ENCODE measurements at regions not wholly inside any gene's neighbourhood (a gene's known extent, or its start where the extent isn't known, plus 50 kb on each side); places are given as distances from the start of the nearest gene placed in this dataset.

DNA sequence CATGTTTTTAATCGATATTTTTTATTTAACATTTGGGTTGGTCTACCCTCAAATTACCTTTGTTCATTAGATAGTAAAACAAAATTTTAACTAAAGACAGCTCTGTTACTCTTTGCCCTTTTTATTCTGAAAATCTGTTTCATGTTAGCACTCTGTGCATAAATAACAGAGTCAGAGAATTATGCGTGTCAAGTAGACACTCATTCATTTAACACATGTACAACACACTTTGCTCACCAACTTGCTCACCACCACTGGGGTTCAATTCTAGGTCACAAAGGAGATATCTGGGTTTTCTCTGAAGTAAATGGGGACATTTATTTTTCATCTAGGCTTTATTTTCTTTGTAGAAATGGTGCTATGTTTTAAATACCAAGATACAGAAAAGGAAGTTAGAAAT, 457.4 kb upstream of the SEMA3D start:
- no peak overlapping the region for H3K4me3 ChIP-seq (ENCODE audit: low read depth in 1 of 5, low read length in 5 of 5)
- no peaks in the 10 kb centered on the region for H3K27me3 ChIP-seq (ENCODE audit: control insufficient read depth in 5 of 5, insufficient read depth in 4 of 5, low read length in 5 of 5)
- H3K36me3 ChIP-seq (ENCODE audit: control insufficient read depth in 5 of 5, insufficient read depth in 5 of 5, low read length in 5 of 5) = no peaks in the 10 kb centered on the region
- no peak overlapping the region for H3K9ac ChIP-seq (ENCODE audit: low read length in 5 of 5)
- no peaks in the 10 kb centered on the region for H3K4me1 ChIP-seq (ENCODE audit: control insufficient read depth in 5 of 5, insufficient read depth in 5 of 5, low read length in 5 of 5)
- no peaks in the 10 kb centered on the region for H3K9me3 ChIP-seq (ENCODE audit: control insufficient read depth in 5 of 5, low read length in 5 of 5)
- H3K27ac ChIP-seq (ENCODE audit: low read depth, low read length) = no peak overlapping the region

GRCh38 chr7:85641331-85641730, 454.5 kb upstream of the SEMA3D start:
- H3K27me3 ChIP-seq (ENCODE audit: control insufficient read depth in 5 of 5, insufficient read depth in 4 of 5, low read length in 5 of 5) = no peaks in the 10 kb centered on the region
- no peaks in the 10 kb centered on the region for H3K36me3 ChIP-seq (ENCODE audit: control insufficient read depth in 5 of 5, insufficient read depth in 5 of 5, low read length in 5 of 5)
- H3K4me3 ChIP-seq (ENCODE audit: low read depth in 1 of 5, low read length in 5 of 5) = no peak overlapping the region
- no peaks in the 10 kb centered on the region for H3K4me1 ChIP-seq (ENCODE audit: control insufficient read depth in 5 of 5, insufficient read depth in 5 of 5, low read length in 5 of 5)
- H3K9me3 ChIP-seq (ENCODE audit: control insufficient read depth in 5 of 5, low read length in 5 of 5) = no peaks in the 10 kb centered on the region
- no peak overlapping the region for H3K27ac ChIP-seq (ENCODE audit: low read depth, low read length)
- no peak overlapping the region for H3K9ac ChIP-seq (ENCODE audit: low read length in 5 of 5)

DNA sequence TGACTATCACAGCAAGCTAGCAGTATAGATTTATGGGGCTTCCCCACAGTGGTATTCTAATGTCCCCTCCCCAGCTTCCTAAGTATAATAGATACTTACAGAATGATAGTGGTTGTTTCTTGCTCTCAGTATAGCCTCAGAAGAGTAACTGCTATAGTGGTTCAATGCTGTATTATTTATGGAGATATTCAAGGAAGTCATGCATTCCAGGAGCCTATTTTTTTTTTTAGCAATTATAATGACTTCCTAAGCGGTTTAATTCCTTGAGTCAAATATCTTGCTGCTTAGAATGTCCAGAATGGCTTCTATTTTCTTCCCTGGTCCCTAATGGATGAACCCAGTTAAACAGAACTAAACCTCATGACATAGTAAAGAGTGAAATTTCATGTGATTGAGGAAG, 451.5 kb upstream of the SEMA3D start:
- no peaks in the 10 kb centered on the region for H3K4me1 ChIP-seq (ENCODE audit: control insufficient read depth in 5 of 5, insufficient read depth in 5 of 5, low read length in 5 of 5)
- no peak overlapping the region for H3K9ac ChIP-seq (ENCODE audit: low read length in 5 of 5)
- H3K36me3 ChIP-seq (ENCODE audit: control insufficient read depth in 5 of 5, insufficient read depth in 5 of 5, low read length in 5 of 5) = no peaks in the 10 kb centered on the region
- no peaks in the 10 kb centered on the region for H3K9me3 ChIP-seq (ENCODE audit: control insufficient read depth in 5 of 5, low read length in 5 of 5)
- H3K27me3 ChIP-seq (ENCODE audit: control insufficient read depth in 5 of 5, insufficient read depth in 4 of 5, low read length in 5 of 5) = no peaks in the 10 kb centered on the region
- no peak overlapping the region for H3K27ac ChIP-seq (ENCODE audit: low read depth, low read length)
- H3K4me3 ChIP-seq (ENCODE audit: low read depth in 1 of 5, low read length in 5 of 5) = no peak overlapping the region

- peaks cover 0 to 3% (median 2%) of the 10 kb centered on the region in 5 donors for H3K4me1 ChIP-seq (ENCODE audit: control insufficient read depth in 5 of 5, insufficient read depth in 5 of 5, low read length in 5 of 5)
- H3K9ac ChIP-seq (ENCODE audit: low read length in 5 of 5) = no peak overlapping the region
- no peaks in the 10 kb centered on the region for H3K9me3 ChIP-seq (ENCODE audit: control insufficient read depth in 5 of 5, low read length in 5 of 5)
- H3K27me3 ChIP-seq (ENCODE audit: control insufficient read depth in 5 of 5, insufficient read depth in 4 of 5, low read length in 5 of 5) = no peaks in the 10 kb centered on the region
- H3K27ac ChIP-seq (ENCODE audit: low read depth, low read length) = no peak overlapping the region
- H3K36me3 ChIP-seq (ENCODE audit: control insufficient read depth in 5 of 5, insufficient read depth in 5 of 5, low read length in 5 of 5) = no peaks in the 10 kb centered on the region
- no peak overlapping the region for H3K4me3 ChIP-seq (ENCODE audit: low read depth in 1 of 5, low read length in 5 of 5)
Observed at GRCh38 chr7:85634951-85635350, 448.1 kb upstream of the SEMA3D start.

DNA sequence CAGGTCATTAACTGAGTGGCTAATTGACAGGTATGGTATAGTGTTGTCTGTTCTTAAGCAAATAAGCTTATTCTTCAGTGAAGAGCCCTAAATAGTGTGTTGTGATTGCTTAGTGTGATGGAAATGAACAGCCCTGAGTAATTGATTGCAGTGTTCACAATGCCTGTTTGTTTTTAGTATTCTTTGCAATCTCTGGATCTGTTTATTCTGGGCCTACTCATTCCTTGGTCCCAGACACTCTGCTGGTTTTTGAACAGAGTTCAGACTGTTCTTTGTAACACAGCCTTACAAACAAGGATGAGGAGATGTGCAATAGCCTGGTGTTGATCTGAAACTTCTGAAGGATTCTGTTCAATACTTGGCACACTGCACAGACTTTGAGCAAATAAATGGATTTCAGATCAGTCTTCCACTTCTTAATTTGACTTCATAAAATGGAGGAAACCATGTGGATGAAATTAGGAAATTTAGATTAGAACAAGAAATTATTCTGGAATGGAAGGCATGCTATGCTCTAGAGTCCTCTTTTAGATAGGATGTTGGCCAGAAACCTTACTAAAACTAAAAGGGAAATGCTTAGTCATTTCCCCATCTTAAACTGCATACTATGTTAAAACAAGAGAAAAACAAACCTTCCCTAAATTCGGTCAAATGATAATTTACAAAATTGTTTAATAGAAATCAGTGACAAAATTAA, 444.2 kb upstream of the SEMA3D start:
- no peaks in the 10 kb centered on the region for H3K36me3 ChIP-seq (ENCODE audit: control insufficient read depth in 5 of 5, insufficient read depth in 5 of 5, low read length in 5 of 5)
- no peaks in the 10 kb centered on the region for H3K9me3 ChIP-seq (ENCODE audit: control insufficient read depth in 5 of 5, low read length in 5 of 5)
- H3K27ac ChIP-seq (ENCODE audit: low read depth, low read length) = no peak overlapping the region

DNA sequence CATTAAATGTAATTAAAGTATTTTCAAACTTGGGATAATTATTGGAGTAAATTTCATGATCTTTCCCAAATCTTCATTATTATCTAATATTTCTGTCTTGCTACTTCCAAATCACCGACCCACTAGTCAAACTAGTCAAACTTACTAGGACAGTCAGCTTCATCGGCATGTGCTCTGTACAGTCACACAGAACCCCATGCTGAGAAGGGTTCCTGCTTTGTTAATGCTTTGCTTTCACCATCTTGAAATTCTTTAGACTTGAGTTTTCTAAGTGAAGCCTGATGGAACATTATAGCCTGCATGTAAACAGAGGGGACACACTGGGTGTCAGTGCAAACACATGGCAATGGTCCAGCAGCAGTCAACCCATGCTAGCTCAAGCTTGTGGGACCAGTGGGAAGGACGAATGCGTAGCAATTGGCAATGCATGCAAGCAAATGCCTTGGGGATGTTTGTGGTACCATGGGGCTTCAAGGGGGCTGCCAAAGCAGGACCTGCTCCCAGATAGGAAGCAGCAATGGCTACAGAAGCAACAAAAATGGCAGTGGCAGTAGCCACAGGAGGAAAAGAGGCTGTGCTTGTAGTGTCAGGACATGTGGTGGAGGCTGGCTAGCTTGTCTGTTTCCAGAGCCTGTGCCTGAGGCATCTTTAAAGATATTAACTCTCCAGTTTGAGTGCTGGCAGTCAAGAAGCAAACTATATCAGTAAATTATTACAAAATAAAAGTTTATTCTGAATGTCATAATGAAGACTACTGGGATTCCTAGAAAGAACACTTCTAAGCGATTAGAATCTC, 441.1 kb upstream of the SEMA3D start:
- peaks cover 0 to 3% (median 2%) of the 10 kb centered on the region in 5 donors for H3K4me1 ChIP-seq (ENCODE audit: control insufficient read depth in 5 of 5, insufficient read depth in 5 of 5, low read length in 5 of 5)
- H3K27ac ChIP-seq (ENCODE audit: low read depth, low read length) = no peak overlapping the region

More for the DNA sequence above, 444.2 kb upstream of the SEMA3D start:
- Histone ChIP-seq H3K4me3 (ENCODE audit: low read depth in 1 of 5, low read length in 5 of 5) (no peak overlapping the region), H3K4me1 (ENCODE audit: control insufficient read depth in 5 of 5, insufficient read depth in 5 of 5, low read length in 5 of 5) (peaks cover 0 to 3% (median 2%) of the 10 kb centered on the region in 5 donors), H3K9ac (ENCODE audit: low read length in 5 of 5) (no peak overlapping the region), H3K27me3 (ENCODE audit: control insufficient read depth in 5 of 5, insufficient read depth in 4 of 5, low read length in 5 of 5) (no peaks in the 10 kb centered on the region)

GRCh38 chr7:85622059-85622458, 435.2 kb upstream of the SEMA3D start:
- Histone ChIP-seq H3K27ac (ENCODE audit: low read depth, low read length) (no peak overlapping the region), H3K4me1 (ENCODE audit: control insufficient read depth in 5 of 5, insufficient read depth in 5 of 5, low read length in 5 of 5) (no peaks in the 10 kb centered on the region), H3K27me3 (ENCODE audit: control insufficient read depth in 5 of 5, insufficient read depth in 4 of 5, low read length in 5 of 5) (no peaks in the 10 kb centered on the region), H3K36me3 (ENCODE audit: control insufficient read depth in 5 of 5, insufficient read depth in 5 of 5, low read length in 5 of 5) (no peaks in the 10 kb centered on the region), H3K9ac (ENCODE audit: low read length in 5 of 5) (no peak overlapping the region), H3K4me3 (ENCODE audit: low read depth in 1 of 5, low read length in 5 of 5) (no peak overlapping the region), H3K9me3 (ENCODE audit: control insufficient read depth in 5 of 5, low read length in 5 of 5) (peaks cover 0 to 2% (median 0%) of the 10 kb centered on the region in 5 donors)

More for the DNA sequence above, 441.1 kb upstream of the SEMA3D start:
- H3K4me3 ChIP-seq (ENCODE audit: low read depth in 1 of 5, low read length in 5 of 5) = no peak overlapping the region
- H3K9me3 ChIP-seq (ENCODE audit: control insufficient read depth in 5 of 5, low read length in 5 of 5) = peaks cover 0 to 2% (median 0%) of the 10 kb centered on the region in 5 donors
- no peaks in the 10 kb centered on the region for H3K36me3 ChIP-seq (ENCODE audit: control insufficient read depth in 5 of 5, insufficient read depth in 5 of 5, low read length in 5 of 5)
- H3K9ac ChIP-seq (ENCODE audit: low read length in 5 of 5) = no peak overlapping the region
- no peaks in the 10 kb centered on the region for H3K27me3 ChIP-seq (ENCODE audit: control insufficient read depth in 5 of 5, insufficient read depth in 4 of 5, low read length in 5 of 5)

DNA sequence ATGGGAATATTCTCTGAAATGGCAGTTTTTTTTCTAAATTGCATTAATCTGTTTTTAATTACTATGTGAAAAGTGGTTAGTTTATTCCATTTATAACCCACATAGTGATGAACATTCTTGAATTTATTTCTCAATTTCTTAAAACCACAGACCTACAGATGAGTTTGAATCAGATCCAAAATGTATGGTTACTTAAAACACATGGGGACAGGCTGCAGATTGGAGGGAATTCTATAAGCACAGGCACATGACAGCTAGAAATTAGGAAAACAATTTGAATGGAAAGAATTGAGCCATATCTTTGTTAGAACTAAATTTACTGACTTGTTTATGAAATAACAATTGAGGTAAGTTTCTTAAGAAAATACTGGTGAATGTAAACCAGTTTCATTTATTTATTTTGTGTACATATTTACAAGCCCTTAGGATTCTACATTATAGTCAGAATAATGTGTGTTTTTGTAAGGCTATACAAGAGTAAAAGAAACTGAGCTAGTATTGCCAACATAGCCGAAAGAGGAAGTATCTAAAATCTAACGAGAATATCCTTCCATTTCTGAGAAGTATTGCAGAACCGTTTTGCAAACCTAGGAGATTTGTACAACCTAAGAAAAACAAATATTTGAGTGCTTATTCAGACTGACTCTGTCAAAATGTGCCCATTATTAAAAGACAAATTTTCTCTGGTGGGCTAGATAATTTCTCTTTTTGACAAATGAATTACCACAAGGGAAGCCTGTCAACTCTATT, 434.3 kb upstream of the SEMA3D start:
- Histone ChIP-seq H3K36me3 (ENCODE audit: control insufficient read depth in 5 of 5, insufficient read depth in 5 of 5, low read length in 5 of 5) (no peaks in the 10 kb centered on the region), H3K9ac (ENCODE audit: low read length in 5 of 5) (no peak overlapping the region), H3K4me3 (ENCODE audit: low read depth in 1 of 5, low read length in 5 of 5) (no peak overlapping the region), H3K27ac (ENCODE audit: low read depth, low read length) (no peak overlapping the region), H3K4me1 (ENCODE audit: control insufficient read depth in 5 of 5, insufficient read depth in 5 of 5, low read length in 5 of 5) (no peaks in the 10 kb centered on the region), H3K9me3 (ENCODE audit: control insufficient read depth in 5 of 5, low read length in 5 of 5) (peaks cover 0 to 2% (median 0%) of the 10 kb centered on the region in 5 donors), H3K27me3 (ENCODE audit: control insufficient read depth in 5 of 5, insufficient read depth in 4 of 5, low read length in 5 of 5) (no peaks in the 10 kb centered on the region)

GRCh38 chr7:85619236-85619635, 432.4 kb upstream of the SEMA3D start:
- no peaks in the 10 kb centered on the region for H3K36me3 ChIP-seq (ENCODE audit: control insufficient read depth in 5 of 5, insufficient read depth in 5 of 5, low read length in 5 of 5)
- H3K27ac ChIP-seq (ENCODE audit: low read depth, low read length) = no peak overlapping the region
- H3K27me3 ChIP-seq (ENCODE audit: control insufficient read depth in 5 of 5, insufficient read depth in 4 of 5, low read length in 5 of 5) = no peaks in the 10 kb centered on the region
- no peak overlapping the region for H3K9ac ChIP-seq (ENCODE audit: low read length in 5 of 5)
- no peak overlapping the region for H3K4me3 ChIP-seq (ENCODE audit: low read depth in 1 of 5, low read length in 5 of 5)
- H3K4me1 ChIP-seq (ENCODE audit: control insufficient read depth in 5 of 5, insufficient read depth in 5 of 5, low read length in 5 of 5) = no peaks in the 10 kb centered on the region
- H3K9me3 ChIP-seq (ENCODE audit: control insufficient read depth in 5 of 5, low read length in 5 of 5) = peaks cover 0 to 4% (median 0%) of the 10 kb centered on the region in 5 donors

DNA sequence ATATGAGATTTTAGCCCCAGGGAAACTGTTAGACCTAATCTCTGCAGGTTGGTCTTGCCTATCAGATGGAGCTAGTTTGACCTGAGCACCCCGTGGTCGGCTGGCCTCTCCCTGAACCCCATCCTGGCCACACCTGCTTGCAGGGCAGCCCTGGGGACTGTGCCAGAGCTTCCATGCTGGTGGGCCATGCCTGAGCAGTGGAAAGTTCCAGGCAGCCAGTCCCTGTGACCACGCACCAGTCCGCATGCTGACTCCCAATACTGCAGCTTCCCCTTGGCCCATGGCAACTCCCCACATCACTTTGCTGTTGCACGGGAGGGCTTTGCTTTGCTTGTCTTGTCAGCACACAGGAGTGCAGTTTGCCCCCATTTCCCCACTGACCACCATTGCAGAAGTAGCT, 427.8 kb upstream of the SEMA3D start:
- Histone ChIP-seq H3K9ac (ENCODE audit: low read length in 5 of 5) (no peak overlapping the region), H3K4me3 (ENCODE audit: low read depth in 1 of 5, low read length in 5 of 5) (no peak overlapping the region), H3K9me3 (ENCODE audit: control insufficient read depth in 5 of 5, low read length in 5 of 5) (peaks cover 0 to 4% (median 0%) of the 10 kb centered on the region in 5 donors), H3K36me3 (ENCODE audit: control insufficient read depth in 5 of 5, insufficient read depth in 5 of 5, low read length in 5 of 5) (no peaks in the 10 kb centered on the region), H3K27me3 (ENCODE audit: control insufficient read depth in 5 of 5, insufficient read depth in 4 of 5, low read length in 5 of 5) (no peaks in the 10 kb centered on the region), H3K27ac (ENCODE audit: low read depth, low read length) (no peak overlapping the region), H3K4me1 (ENCODE audit: control insufficient read depth in 5 of 5, insufficient read depth in 5 of 5, low read length in 5 of 5) (no peaks in the 10 kb centered on the region)
